A673 (cell line): ENCODE measurements at regions not wholly inside any gene's neighbourhood (a gene's known extent, or its start where the extent isn't known, plus 50 kb on each side); places are given as distances from the start of the nearest gene placed in this dataset.

Experiments used
- CTCF ChIP-seq: fragments of 300-800, 200-600 bp; sonication (generic); conservative IDR thresholded peaks from 2 replicates; pipeline ENCODE4 v1.5.1; 2017; ENCODE audit warnings: low read depth, mild to moderate bottlenecking, antibody characterized with exemption, low read length, moderate library complexity, mixed read lengths
- EZH2 ChIP-seq: fragments of 200-600 bp; sonication (generic); IDR thresholded peaks from 2 replicates; pipeline ENCODE4 v1.6.1; 2017; ENCODE audit warnings: borderline replicate concordance, low read depth, mild to moderate bottlenecking, mixed read lengths, antibody characterized with exemption, low read length; ENCODE audit not compliant: poor library complexity, severe bottlenecking

- no peak for TF ChIP-seq CTCF
- no peak for TF ChIP-seq EZH2
Measured at GRCh38 chr5:88390481-88390880, 121.8 kb upstream of the TMEM161B start.
